Gastroesophageal sphincter (tissue), 4 donors: ENCODE measurements at regions not wholly inside any gene's neighbourhood (a gene's known extent, or its start where the extent isn't known, plus 50 kb on each side); places are given as distances from the start of the nearest gene placed in this dataset.

Experiments used
- ATAC-seq: fragments of 150-250 bp; one replicate; pipeline ENCODE4 v1.9.1; 2016; ENCODE audit warnings: mild to moderate bottlenecking, moderate library complexity
- H3K27ac ChIP-seq, 4 donors: fragments of 200-600 bp; sonication (generic) in 3 of 4; 1 replicate in 3 of 4; 2 replicates in 1 of 4; pipeline ENCODE4 v1.5.1; 2016 to 2019
- H3K27me3 ChIP-seq: fragments of 200-600 bp; sonication (generic); one replicate; pipeline ENCODE4 v1.5.1; 2019
- H3K36me3 ChIP-seq, 2 donors: fragments of 200-600 bp; sonication (generic); one replicate each; pipeline ENCODE4 v1.5.1; 2019; ENCODE audit warnings: control low read depth in 1 of 2
- H3K4me1 ChIP-seq, 3 donors: fragments of 200-600 bp; sonication (generic); 1 replicate in 2 of 3; 2 replicates in 1 of 3; pipeline ENCODE4 v1.5.1; 2016 to 2019; ENCODE audit warnings: control low read depth in 2 of 3
- H3K4me3 ChIP-seq, 2 donors: fragments of 200-600 bp; sonication (generic); one replicate each; pipeline ENCODE4 v1.5.1; 2019; ENCODE audit warnings: mild to moderate bottlenecking in 1 of 2, moderate library complexity in 1 of 2
- H3K9me3 ChIP-seq, 3 donors: fragments of 200-600 bp; sonication (generic); one replicate each; pipeline ENCODE4 v1.5.1; 2017 to 2019; ENCODE audit warnings: control low read depth in 2 of 3
- EP300 ChIP-seq: sonication (generic); formaldehyde crosslinking; IDR thresholded peaks from one replicate; pipeline ENCODE4 v1.6.1; 2017; ENCODE audit warnings: antibody characterized with exemption, mild to moderate bottlenecking
- POLR2A ChIP-seq, 2 donors: fragments of 450-650 bp; IDR thresholded peaks; one replicate each; pipeline ENCODE4 v1.6.1; 2017; ENCODE audit warnings: antibody characterized with exemption in 2 of 2, mild to moderate bottlenecking in 2 of 2, moderate library complexity in 1 of 2
- POLR2AphosphoS5 ChIP-seq: sonication (generic); formaldehyde crosslinking; IDR thresholded peaks from one replicate; pipeline ENCODE4 v1.6.1; 2017; ENCODE audit warnings: antibody characterized with exemption
- WGBS, 2 donors: methylation state at CpG; one replicate each; pipeline ENCODE4 v1.1.5; 2018; ENCODE audit warnings: low coverage in 1 of 2; 5-methylcytosine and 5-hydroxymethylcytosine counted together
- TF ChIP-seq, protein P1 (sequence below), 4 experiments: fragments of 200-600 bp in 2 of 4; fragments of 450-650 bp in 2 of 4; sonication (generic) in 1 of 4; IDR thresholded peaks; one replicate each; pipeline ENCODE4 v1.5.1; 2017 to 2019; ENCODE audit warnings: antibody characterized with exemption in 4 of 4, mild to moderate bottlenecking in 2 of 4, moderate library complexity in 2 of 4

DNA sequence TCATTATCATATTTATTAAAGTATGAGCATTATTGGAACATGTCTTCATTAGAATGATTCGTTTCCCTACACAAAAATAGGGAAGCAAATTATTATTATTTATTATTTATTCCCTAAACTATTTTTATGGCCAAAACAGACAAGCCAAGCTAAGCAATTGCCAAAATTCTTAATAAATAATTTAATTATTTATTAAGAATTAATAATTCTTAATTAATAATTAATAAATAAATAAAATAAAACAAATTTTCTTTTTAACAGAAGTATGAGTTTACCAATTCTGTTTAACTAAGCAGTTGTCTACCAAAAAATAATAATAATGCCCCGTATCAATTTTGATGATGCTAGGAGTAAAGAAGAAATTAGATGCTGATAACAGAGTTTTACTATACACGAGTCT lies 1080.8 kb upstream of the AGA start:
- Histone ChIP-seq H3K27me3 (no peaks in the 10 kb centered on the region), H3K4me1 (no peaks in the 10 kb centered on the region), H3K36me3 (no peaks in the 10 kb centered on the region), H3K27ac (no peak overlapping the region), H3K9me3 (no peaks in the 10 kb centered on the region), H3K4me3 (no peak overlapping the region)
- WGBS, 2 donors = 77 to 87% methylated on average over 3 of the region's 3 CpGs
- TF ChIP-seq POLR2A (IDR thresholded peaks at IDR 0.05) (no peak), POLR2AphosphoS5 (no peak), EP300 (no peak)
- TF ChIP-seq, protein P1, sequence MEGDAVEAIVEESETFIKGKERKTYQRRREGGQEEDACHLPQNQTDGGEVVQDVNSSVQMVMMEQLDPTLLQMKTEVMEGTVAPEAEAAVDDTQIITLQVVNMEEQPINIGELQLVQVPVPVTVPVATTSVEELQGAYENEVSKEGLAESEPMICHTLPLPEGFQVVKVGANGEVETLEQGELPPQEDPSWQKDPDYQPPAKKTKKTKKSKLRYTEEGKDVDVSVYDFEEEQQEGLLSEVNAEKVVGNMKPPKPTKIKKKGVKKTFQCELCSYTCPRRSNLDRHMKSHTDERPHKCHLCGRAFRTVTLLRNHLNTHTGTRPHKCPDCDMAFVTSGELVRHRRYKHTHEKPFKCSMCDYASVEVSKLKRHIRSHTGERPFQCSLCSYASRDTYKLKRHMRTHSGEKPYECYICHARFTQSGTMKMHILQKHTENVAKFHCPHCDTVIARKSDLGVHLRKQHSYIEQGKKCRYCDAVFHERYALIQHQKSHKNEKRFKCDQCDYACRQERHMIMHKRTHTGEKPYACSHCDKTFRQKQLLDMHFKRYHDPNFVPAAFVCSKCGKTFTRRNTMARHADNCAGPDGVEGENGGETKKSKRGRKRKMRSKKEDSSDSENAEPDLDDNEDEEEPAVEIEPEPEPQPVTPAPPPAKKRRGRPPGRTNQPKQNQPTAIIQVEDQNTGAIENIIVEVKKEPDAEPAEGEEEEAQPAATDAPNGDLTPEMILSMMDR (IDR thresholded peaks at IDR 0.05) = no peak
- ATAC-seq = no peak

DNA sequence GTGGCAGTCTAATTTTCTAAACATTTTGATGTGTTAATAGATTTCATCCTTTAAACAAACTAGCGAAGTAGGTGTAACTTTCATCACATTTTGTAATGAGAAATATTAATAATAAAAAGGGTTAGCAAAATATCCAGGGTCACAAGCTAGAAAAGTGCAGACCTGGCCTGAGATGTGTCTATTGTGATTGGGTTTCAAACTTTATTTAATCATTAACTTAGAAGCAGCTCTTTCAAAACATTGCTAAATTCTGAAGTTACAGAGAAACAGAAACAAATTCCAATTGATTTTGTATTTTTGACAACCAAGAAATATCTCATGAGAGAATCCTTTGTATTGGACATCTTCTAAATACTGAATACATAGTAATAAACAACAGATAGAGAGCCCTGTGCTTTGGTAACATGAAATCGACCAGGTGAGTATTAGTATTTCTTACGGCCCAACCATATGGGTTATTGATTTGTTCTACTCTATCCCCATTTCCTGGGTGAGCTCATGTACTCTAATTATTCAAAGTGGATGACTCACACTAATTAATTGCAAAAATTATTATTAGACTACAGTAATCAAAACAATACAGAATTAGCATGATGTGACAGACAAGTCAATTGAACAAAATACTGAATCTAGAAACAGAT lies 1093.8 kb upstream of the AGA start:
- H3K4me1 ChIP-seq = no peaks in the 10 kb centered on the region
- no peak overlapping the region for H3K4me3 ChIP-seq
- TF ChIP-seq EP300 (no peak), POLR2A (IDR thresholded peaks at IDR 0.05) (no peak), POLR2AphosphoS5 (no peak)
- TF ChIP-seq, protein P1 (IDR thresholded peaks at IDR 0.05) = no peak
- no peak overlapping the region for H3K27ac ChIP-seq
- 65 to 86% methylated on average over 3 of the region's 3 CpGs for WGBS, 2 donors
- no peaks in the 10 kb centered on the region for H3K27me3 ChIP-seq
- no peak for ATAC-seq
- H3K36me3 ChIP-seq = no peaks in the 10 kb centered on the region
- H3K9me3 ChIP-seq = no peaks in the 10 kb centered on the region

- TF ChIP-seq EP300 (no peak), POLR2AphosphoS5 (no peak), POLR2A (IDR thresholded peaks at IDR 0.05) (no peak)
- TF ChIP-seq, protein P1 (IDR thresholded peaks at IDR 0.05) = no peak
- 45 to 80% methylated on average over 1 of the region's 1 CpG for WGBS, 2 donors
- Histone ChIP-seq H3K9me3 (no peaks in the 10 kb centered on the region), H3K4me1 (no peaks in the 10 kb centered on the region), H3K27ac (no peak overlapping the region), H3K4me3 (no peak overlapping the region), H3K27me3 (no peaks in the 10 kb centered on the region), H3K36me3 (no peaks in the 10 kb centered on the region)
- ATAC-seq = no peak
These were observed 1111.0 kb upstream of the AGA start for GRCh38 chr4:178553201-178553600.

DNA sequence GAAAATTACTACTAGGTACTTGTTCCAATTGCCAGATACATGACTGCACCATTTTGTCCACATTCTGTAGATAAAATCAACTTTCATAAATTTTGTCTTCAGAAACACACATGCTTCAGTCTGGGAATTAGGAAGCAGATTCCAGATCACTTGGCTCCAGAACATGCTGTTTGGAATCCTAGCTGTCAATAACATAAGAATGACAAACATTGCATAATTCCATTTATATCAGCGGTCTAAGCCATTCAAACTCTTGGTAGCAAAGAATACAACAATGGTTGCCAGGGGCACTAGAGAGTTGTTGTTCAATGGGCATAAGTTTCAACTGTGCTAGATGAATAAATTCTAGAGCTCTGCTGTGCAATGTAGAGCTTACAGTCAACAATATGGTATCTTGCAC lies 1112.1 kb upstream of the AGA start:
- Histone ChIP-seq H3K36me3 (no peaks in the 10 kb centered on the region), H3K4me3 (no peak overlapping the region), H3K27me3 (no peaks in the 10 kb centered on the region), H3K9me3 (no peaks in the 10 kb centered on the region), H3K4me1 (no peaks in the 10 kb centered on the region), H3K27ac (no peak overlapping the region)
- 76 to 100% methylated on average over 1 of the region's 1 CpG for WGBS, 2 donors
- ATAC-seq = no peak
- TF ChIP-seq EP300 = no peak
- TF ChIP-seq, protein P1 (IDR thresholded peaks at IDR 0.05) = no peak
- TF ChIP-seq POLR2A (IDR thresholded peaks at IDR 0.05) = no peak
- no peak for TF ChIP-seq POLR2AphosphoS5

- no peaks in the 10 kb centered on the region for H3K27me3 ChIP-seq
- no peak overlapping the region for H3K4me3 ChIP-seq
- H3K27ac ChIP-seq = no peak overlapping the region
- no peak for ATAC-seq
- WGBS, 2 donors = 69 to 78% methylated on average over 2 of the region's 2 CpGs
- no peaks in the 10 kb centered on the region for H3K9me3 ChIP-seq
- no peaks in the 10 kb centered on the region for H3K4me1 ChIP-seq
- no peaks in the 10 kb centered on the region for H3K36me3 ChIP-seq
- no peak for TF ChIP-seq EP300
These were observed 1114.6 kb upstream of the AGA start for GRCh38 chr4:178556796-178557195.
